GM13977 (cell line): ENCODE measurements at regions not wholly inside any gene's neighbourhood (a gene's known extent, or its start where the extent isn't known, plus 50 kb on each side); places are given as distances from the start of the nearest gene placed in this dataset.

Experiments
- DNase-seq: peaks from one replicate; pipeline ENCODE4 v3.0.0; 2012; ENCODE audit warnings: low spot score
- CTCF ChIP-seq: IDR thresholded peaks from 2 replicates; pipeline ENCODE4 v1.5.1; 2012; ENCODE audit warnings: mild to moderate bottlenecking, control low read depth; ENCODE audit not compliant: insufficient read depth; ENCODE audit errors: extremely low read depth, missing control alignments
- in situ Hi-C: fragments of 300-500 bp; cut with MboI; formaldehyde crosslinking; loops from one replicate; pipeline ENCODE4 v1.12.0; 2022; ENCODE audit warnings: low sequenced_read_pairs, low pct_unique_long_range_greater_than_20kb, mixed read lengths, inconsistent platforms; ENCODE audit not compliant: unreplicated experiment

GRCh38 chr7:131224996-131225395 is 102.7 kb upstream of the MKLN1 start:
- DNase-seq, result no peak
- in situ Hi-C loops, result no loop called here
- TF ChIP-seq CTCF, result no peak

- no peak for TF ChIP-seq CTCF
- in situ Hi-C loops, result no loop called here
- DNase-seq, result no peak
These were observed 101.8 kb upstream of the MKLN1 start for GRCh38 chr7:131225619-131226513.

GRCh38 chr7:131226514-131226865 is 101.2 kb upstream of the MKLN1 start:
- in situ Hi-C loops, result no loop called here
- no peak for DNase-seq
- TF ChIP-seq CTCF, result no peak

GRCh38 chr7:131231381-131232220 is 96.1 kb upstream of the MKLN1 start:
- in situ Hi-C loops, result no loop called here
- TF ChIP-seq CTCF, result no peak
- peak; percentile 66 for DNase-seq

GRCh38 chr7:131232768-131233167 is 94.9 kb upstream of the MKLN1 start:
- no peak for TF ChIP-seq CTCF
- no peak for DNase-seq
- in situ Hi-C loops, result no loop called here

GRCh38 chr7:131233193-131233592 is 94.5 kb upstream of the MKLN1 start:
- in situ Hi-C loops, result no loop called here
- DNase-seq, result no peak
- no peak for TF ChIP-seq CTCF
